Liver (tissue), 7 donors: ENCODE measurements at regions not wholly inside any gene's neighbourhood (a gene's known extent, or its start where the extent isn't known, plus 50 kb on each side); places are given as distances from the start of the nearest gene placed in this dataset.

Experiments
- DNase-seq: peaks from one replicate; pipeline ENCODE4 v3.0.0-alpha.2; 2017; ENCODE audit warnings: low spot score
- H3K27ac ChIP-seq, 2 donors: one replicate each; pipeline ENCODE4 v1.7.0; 2013; ENCODE audit warnings: inconsistent platforms in 2 of 2, low read length in 2 of 2, control low read depth in 1 of 2, low read depth in 1 of 2, mild to moderate bottlenecking in 1 of 2
- H3K27me3 ChIP-seq, 4 donors: one replicate each; pipeline versions ENCODE4 v1.6.1 to v1.7.0; 2013; ENCODE audit warnings: low read length in 3 of 4, inconsistent platforms in 1 of 4, mild to moderate bottlenecking in 1 of 4, moderate library complexity in 1 of 4; ENCODE audit not compliant: control insufficient read depth in 4 of 4, insufficient read depth in 4 of 4
- H3K36me3 ChIP-seq, 4 donors: one replicate each; pipeline versions ENCODE4 v1.6.1 to v1.7.0; 2013; ENCODE audit warnings: low read length in 3 of 4, mild to moderate bottlenecking in 3 of 4, low read depth in 1 of 4, moderate library complexity in 1 of 4; ENCODE audit not compliant: control insufficient read depth in 4 of 4, insufficient read depth in 3 of 4
- H3K4me1 ChIP-seq, 4 donors: one replicate each; pipeline versions ENCODE4 v1.6.1 to v1.7.0; 2013; ENCODE audit warnings: low read length in 3 of 4, mild to moderate bottlenecking in 3 of 4, moderate library complexity in 1 of 4; ENCODE audit not compliant: control insufficient read depth in 4 of 4, insufficient read depth in 4 of 4
- H3K4me3 ChIP-seq, 3 donors: one replicate each; pipeline versions ENCODE4 v1.6.1 to v1.7.0; 2013; ENCODE audit warnings: low read length in 3 of 3, control low read depth in 1 of 3, low read depth in 1 of 3, mild to moderate bottlenecking in 1 of 3
- H3K9ac ChIP-seq, 2 donors: one replicate each; pipeline ENCODE4 v1.7.0; 2013; ENCODE audit warnings: low read length in 2 of 2, mild to moderate bottlenecking in 2 of 2, moderate library complexity in 2 of 2, control low read depth in 1 of 2, low read depth in 1 of 2
- H3K9me3 ChIP-seq, 4 donors: one replicate each; pipeline versions ENCODE4 v1.6.1 to v1.7.0; 2013; ENCODE audit warnings: low read length in 3 of 4; ENCODE audit not compliant: control insufficient read depth in 4 of 4
- EGR1 ChIP-seq, 2 donors: IDR thresholded peaks; 2 replicates each; pipeline ENCODE4 v1.6.1; 2016 to 2018; ENCODE audit warnings: antibody characterized with exemption in 2 of 2, low read depth in 2 of 2
- FOXA1 ChIP-seq: IDR thresholded peaks from 2 replicates; pipeline ENCODE4 v1.6.1; 2016; ENCODE audit warnings: antibody characterized with exemption
- FOXA2 ChIP-seq: IDR thresholded peaks from 2 replicates; pipeline ENCODE4 v1.6.1; 2016; ENCODE audit warnings: antibody characterized with exemption
- HNF4A ChIP-seq, 2 donors: conservative IDR thresholded peaks; 2 replicates each; pipeline ENCODE4 v1.6.1; 2016; ENCODE audit warnings: antibody characterized with exemption in 2 of 2, mild to moderate bottlenecking in 2 of 2
- HNF4G ChIP-seq: IDR thresholded peaks from 2 replicates; pipeline ENCODE4 v1.6.1; 2016; ENCODE audit warnings: antibody characterized with exemption
- JUND ChIP-seq, 2 donors: IDR thresholded peaks; 2 replicates each; pipeline ENCODE4 v1.6.1; 2016; ENCODE audit warnings: antibody characterized with exemption in 2 of 2
- MAX ChIP-seq: IDR thresholded peaks from 2 replicates; pipeline ENCODE4 v1.6.1; 2016; ENCODE audit warnings: antibody characterized with exemption
- NR2F2 ChIP-seq: IDR thresholded peaks from 2 replicates; pipeline ENCODE4 v1.6.1; 2016; ENCODE audit warnings: antibody characterized with exemption
- RAD21 ChIP-seq, 2 donors: IDR thresholded peaks; 2 replicates each; pipeline ENCODE4 v1.6.1; 2016; ENCODE audit warnings: antibody characterized with exemption in 2 of 2, mild to moderate bottlenecking in 2 of 2
- RXRA ChIP-seq, 2 donors: IDR thresholded peaks; 2 replicates each; pipeline ENCODE4 v1.6.1; 2017 to 2018; ENCODE audit warnings: antibody characterized with exemption in 2 of 2, mild to moderate bottlenecking in 1 of 2
- SP1 ChIP-seq: IDR thresholded peaks from 2 replicates; pipeline ENCODE4 v1.6.1; 2018; ENCODE audit warnings: antibody characterized with exemption, mild to moderate bottlenecking
- TAF1 ChIP-seq: conservative IDR thresholded peaks from 2 replicates; pipeline ENCODE4 v1.6.1; 2016; ENCODE audit warnings: antibody characterized with exemption, mild to moderate bottlenecking
- YY1 ChIP-seq: IDR thresholded peaks from 2 replicates; pipeline ENCODE4 v1.6.1; 2016; ENCODE audit warnings: antibody characterized with exemption, mild to moderate bottlenecking
- ZBTB33 ChIP-seq: IDR thresholded peaks from 2 replicates; pipeline ENCODE4 v1.6.1; 2016; ENCODE audit warnings: antibody characterized with exemption
- TF ChIP-seq, protein P1 (sequence below): fragments of 150-350 bp; IDR thresholded peaks from 2 replicates; pipeline ENCODE4 v1.5.1; 2017; ENCODE audit warnings: improper control_type of control experiment, low read depth, low read length; ENCODE audit not compliant: missing input control
- TF ChIP-seq, protein P2 (sequence below): IDR thresholded peaks from 2 replicates; pipeline ENCODE4 v1.6.1; 2016; ENCODE audit warnings: antibody characterized with exemption
- TF ChIP-seq, protein P3 (sequence below): IDR thresholded peaks from 2 replicates; pipeline ENCODE4 v1.6.1; 2016; ENCODE audit warnings: antibody characterized with exemption, mild to moderate bottlenecking
- donor health status: healthy.
- donor health status: healthy.
- donor health status: healthy.
- donor health status: healthy.

DNA sequence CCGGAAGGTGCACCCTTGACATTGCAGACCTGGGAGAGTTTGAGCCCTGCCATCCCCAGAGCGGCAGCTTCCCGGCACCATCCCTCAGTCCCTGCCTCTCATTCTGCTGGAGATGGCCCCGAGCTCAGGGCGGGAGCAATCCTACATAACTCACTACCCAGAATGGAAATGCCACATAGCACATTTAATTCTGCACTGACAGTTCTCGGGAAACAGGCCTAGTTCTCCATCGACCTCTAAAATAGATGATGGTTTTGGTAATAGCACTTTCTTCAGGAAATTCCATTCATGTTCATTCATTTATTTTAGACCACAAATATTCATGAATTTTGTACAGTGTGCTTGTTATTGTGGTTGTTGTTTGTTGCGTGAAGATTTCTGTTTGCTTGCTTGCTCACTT, 92.9 kb upstream of the SLC14A2 start (continued):
- TF ChIP-seq, protein P1, sequence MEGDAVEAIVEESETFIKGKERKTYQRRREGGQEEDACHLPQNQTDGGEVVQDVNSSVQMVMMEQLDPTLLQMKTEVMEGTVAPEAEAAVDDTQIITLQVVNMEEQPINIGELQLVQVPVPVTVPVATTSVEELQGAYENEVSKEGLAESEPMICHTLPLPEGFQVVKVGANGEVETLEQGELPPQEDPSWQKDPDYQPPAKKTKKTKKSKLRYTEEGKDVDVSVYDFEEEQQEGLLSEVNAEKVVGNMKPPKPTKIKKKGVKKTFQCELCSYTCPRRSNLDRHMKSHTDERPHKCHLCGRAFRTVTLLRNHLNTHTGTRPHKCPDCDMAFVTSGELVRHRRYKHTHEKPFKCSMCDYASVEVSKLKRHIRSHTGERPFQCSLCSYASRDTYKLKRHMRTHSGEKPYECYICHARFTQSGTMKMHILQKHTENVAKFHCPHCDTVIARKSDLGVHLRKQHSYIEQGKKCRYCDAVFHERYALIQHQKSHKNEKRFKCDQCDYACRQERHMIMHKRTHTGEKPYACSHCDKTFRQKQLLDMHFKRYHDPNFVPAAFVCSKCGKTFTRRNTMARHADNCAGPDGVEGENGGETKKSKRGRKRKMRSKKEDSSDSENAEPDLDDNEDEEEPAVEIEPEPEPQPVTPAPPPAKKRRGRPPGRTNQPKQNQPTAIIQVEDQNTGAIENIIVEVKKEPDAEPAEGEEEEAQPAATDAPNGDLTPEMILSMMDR: no peak

DNA sequence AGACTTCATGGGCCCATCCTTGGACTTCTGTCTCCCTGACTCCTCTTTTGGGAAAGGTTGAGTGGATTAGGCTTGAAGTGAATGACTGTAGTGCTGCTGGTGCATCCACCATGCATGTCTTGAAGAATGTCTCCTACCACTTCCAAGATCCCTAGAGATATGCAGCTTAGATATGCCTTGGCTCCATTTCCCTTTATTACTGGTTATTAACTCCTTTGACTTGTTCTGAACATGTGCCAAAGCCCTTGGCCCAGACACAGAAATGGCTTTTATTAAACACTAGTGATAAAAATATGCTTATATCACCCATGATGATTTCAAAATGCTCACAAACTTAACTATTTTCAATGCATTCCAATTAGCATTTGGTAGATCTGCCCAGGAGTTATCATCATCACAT, 90.0 kb upstream of the SLC14A2 start:
- no peaks in the 10 kb centered on the region for H3K36me3 ChIP-seq

More for the DNA sequence above, 90.0 kb upstream of the SLC14A2 start:
- Histone ChIP-seq H3K27me3 (no peaks in the 10 kb centered on the region), H3K9ac (no peak overlapping the region), H3K4me1 (no peaks in the 10 kb centered on the region), H3K4me3 (no peak overlapping the region), H3K9me3 (no peaks in the 10 kb centered on the region), H3K27ac (no peak overlapping the region)
- TF ChIP-seq EGR1 (IDR thresholded peaks at IDR 0.05; ENCODE audit: low read depth in 2 of 2) (no peak), NR2F2 (no peak), TAF1 (no peak), ZBTB33 (no peak), YY1 (no peak), FOXA2 (no peak), HNF4A (conservative IDR thresholded peaks at IDR 0.05) (no peak), MAX (no peak), JUND (IDR thresholded peaks at IDR 0.05) (no peak), RAD21 (IDR thresholded peaks at IDR 0.05) (no peak), SP1 (no peak), HNF4G (no peak), RXRA (IDR thresholded peaks at IDR 0.05) (no peak), FOXA1 (no peak)
- TF ChIP-seq, protein P2, sequence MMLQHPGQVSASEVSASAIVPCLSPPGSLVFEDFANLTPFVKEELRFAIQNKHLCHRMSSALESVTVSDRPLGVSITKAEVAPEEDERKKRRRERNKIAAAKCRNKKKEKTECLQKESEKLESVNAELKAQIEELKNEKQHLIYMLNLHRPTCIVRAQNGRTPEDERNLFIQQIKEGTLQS: no peak
- TF ChIP-seq, protein P3, sequence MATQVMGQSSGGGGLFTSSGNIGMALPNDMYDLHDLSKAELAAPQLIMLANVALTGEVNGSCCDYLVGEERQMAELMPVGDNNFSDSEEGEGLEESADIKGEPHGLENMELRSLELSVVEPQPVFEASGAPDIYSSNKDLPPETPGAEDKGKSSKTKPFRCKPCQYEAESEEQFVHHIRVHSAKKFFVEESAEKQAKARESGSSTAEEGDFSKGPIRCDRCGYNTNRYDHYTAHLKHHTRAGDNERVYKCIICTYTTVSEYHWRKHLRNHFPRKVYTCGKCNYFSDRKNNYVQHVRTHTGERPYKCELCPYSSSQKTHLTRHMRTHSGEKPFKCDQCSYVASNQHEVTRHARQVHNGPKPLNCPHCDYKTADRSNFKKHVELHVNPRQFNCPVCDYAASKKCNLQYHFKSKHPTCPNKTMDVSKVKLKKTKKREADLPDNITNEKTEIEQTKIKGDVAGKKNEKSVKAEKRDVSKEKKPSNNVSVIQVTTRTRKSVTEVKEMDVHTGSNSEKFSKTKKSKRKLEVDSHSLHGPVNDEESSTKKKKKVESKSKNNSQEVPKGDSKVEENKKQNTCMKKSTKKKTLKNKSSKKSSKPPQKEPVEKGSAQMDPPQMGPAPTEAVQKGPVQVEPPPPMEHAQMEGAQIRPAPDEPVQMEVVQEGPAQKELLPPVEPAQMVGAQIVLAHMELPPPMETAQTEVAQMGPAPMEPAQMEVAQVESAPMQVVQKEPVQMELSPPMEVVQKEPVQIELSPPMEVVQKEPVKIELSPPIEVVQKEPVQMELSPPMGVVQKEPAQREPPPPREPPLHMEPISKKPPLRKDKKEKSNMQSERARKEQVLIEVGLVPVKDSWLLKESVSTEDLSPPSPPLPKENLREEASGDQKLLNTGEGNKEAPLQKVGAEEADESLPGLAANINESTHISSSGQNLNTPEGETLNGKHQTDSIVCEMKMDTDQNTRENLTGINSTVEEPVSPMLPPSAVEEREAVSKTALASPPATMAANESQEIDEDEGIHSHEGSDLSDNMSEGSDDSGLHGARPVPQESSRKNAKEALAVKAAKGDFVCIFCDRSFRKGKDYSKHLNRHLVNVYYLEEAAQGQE: no peak
- no peak for DNase-seq
